Mucosa of gallbladder (tissue), 1 donor: ENCODE measurements at regions not wholly inside any gene's neighbourhood (a gene's known extent, or its start where the extent isn't known, plus 50 kb on each side); places are given as distances from the start of the nearest gene placed in this dataset.

ENCODE experiments used
- DNase-seq: peaks from one replicate; pipeline ENCODE4 v3.0.0-alpha.2; 2020; ENCODE audit warnings: low spot score
- donor health status: DM: no; HTN: no; CAD: no.

- no peak for DNase-seq
Measured at GRCh38 chr3:167958141-167958540, 137.6 kb downstream of the GOLIM4 start.

DNA sequence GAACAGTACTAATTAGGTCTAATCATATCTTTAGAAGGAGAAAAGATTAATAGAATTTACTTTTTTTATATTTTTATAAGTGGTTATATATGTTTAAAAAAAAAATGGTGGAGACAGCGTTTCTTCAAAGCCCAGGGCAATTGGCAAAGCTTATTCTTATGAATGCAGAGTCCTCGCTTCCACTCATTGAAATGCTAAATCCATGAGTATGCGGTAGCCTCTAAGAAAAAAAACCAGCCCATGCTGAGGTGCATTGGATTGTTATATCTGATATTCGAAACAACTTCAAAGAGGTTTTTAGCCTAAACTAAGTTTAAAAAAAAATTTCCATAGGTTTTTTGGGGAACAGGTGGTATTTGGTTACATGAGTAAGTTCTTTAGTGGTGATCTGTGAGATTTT is 142.8 kb downstream of the GOLIM4 start:
- DNase-seq = no peak

- DNase-seq = no peak
Measured at GRCh38 chr3:167950212-167950611, 145.5 kb downstream of the GOLIM4 start.

DNA sequence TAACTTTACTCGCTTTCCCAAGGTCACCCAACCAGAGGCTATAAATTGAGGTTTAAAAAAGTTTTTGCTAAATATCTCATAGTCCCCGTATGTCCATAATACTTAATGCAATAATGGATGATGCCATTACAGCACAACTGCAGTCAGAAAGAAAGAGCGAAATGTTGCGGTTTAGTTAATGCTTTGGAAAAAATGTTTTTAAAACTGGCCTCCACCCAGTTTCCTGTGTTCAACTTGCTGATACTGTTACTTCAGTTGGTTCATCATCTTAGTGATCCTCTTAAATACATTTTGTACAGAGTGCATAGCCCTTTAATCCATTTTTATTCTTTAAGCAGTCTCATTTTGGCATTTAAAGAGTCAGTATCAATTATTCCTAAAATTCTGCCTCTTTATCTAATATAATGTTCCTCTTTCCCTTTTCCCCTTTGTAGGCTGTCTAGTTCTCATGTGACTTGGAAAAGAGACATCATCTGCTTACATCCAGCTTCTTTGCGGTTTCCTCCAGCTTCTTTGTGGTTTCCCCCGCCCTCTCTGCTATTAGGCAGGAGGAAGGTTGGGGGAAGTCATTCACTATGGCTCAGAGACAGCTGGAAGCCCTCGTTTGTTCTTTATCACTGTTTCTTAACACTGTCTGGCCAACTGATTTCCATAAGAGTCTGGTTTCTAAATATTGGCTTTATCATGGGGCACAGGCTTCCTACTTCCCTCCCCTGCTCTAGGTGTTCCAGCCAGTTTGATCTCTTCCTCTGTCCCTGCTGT is 154.3 kb downstream of the GOLIM4 start:
- peak; percentile 54 for DNase-seq

DNA sequence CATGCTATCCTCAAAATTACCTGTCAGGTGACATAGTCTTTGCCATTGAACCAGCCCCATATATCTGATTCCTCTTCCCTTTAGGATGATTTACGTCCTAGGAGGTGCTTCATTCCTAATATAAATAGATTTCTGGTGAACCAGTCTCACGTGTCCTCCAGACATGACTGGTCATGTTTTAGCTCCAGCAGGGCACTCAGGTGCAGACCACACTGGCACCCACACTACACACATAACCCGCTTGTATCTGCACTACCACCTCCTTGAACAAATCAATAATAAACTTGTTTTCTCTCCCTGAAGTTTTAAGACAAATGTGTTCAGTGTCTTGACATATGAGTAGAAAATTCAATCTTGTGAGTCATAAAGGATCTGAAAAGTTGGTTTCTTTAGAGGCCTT is 155.5 kb downstream of the GOLIM4 start:
- DNase-seq = no peak

DNA sequence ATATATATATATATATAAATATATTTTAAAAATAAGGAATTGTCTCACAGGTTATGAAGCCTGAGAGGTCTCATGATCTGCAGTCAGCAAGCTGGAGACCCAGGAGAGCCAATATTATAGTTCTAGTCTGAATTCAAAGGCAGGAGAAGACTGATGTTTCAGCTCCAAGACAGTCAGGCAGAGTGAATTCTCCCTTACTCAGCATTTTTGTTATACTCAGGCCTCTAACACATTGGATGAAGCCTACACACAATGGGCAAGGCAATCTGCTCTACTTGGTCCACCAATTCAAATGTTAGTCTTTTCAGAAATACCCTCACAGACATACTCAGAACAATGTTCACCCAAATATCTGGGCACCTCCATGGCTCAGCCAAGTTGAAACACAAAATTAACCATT is 157.2 kb downstream of the GOLIM4 start:
- no peak for DNase-seq

DNA sequence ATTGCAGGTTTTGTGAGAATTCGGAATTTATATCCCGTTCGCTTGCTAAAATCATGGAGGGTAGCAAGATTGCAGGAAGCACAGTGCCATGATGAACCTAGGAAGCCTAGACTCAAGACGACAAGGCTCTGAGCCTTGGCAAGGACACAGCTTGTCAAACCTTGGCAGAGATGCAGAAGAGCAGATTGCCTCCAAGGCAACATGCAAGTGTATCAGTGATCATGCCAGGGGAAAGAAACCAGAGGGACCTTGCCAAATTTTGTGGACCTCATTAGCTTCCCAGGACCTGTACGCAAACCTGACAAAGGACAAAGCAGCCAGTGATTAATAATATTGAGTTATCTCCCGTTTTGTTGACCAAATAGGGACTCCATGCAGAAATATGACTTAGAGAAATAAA is 159.7 kb downstream of the GOLIM4 start:
- no peak for DNase-seq

DNA sequence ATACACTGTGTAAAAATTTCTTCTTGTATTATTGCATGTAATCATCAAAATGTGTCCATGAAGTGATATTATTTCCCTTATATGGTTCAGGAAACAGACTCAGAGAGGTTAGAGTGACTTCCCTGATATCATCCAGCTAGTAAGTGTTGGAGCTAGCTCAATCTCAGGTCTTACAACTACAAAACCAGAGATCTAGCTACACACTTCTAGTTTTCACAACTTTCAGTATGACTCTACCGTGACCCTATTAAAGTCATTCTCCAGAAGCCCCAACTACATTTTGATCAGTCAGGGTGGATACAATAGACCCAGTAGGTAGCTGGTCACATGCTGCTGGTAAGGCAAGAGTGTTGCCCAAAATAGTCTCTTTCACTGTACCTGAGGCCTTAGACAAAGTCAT is 165.3 kb downstream of the GOLIM4 start:
- no peak for DNase-seq

DNA sequence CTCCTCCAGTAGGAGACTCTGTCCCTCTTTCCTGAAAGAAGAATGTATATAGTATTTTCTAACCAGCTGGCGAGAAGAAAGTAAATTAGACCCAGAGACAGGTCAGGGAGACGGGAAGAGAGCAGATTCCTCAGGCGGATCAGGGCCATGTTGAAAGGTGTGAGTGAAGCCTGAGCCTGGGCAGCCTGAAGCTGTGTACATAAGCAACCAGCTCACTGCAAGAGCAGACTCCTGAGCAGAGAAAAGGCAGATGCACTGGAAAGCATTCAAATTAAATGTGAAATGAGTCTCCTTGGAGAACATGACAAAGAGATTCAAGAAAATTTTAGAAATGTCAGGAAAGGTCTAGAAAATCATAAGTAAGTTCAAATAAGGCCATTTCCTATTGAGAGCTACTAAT is 165.8 kb downstream of the GOLIM4 start:
- no peak for DNase-seq

- no peak for DNase-seq
Measured at GRCh38 chr3:167928381-167928780, 167.3 kb downstream of the GOLIM4 start.

GRCh38 chr3:167920747-167921146 is 175.0 kb downstream of the GOLIM4 start:
- no peak for DNase-seq

DNA sequence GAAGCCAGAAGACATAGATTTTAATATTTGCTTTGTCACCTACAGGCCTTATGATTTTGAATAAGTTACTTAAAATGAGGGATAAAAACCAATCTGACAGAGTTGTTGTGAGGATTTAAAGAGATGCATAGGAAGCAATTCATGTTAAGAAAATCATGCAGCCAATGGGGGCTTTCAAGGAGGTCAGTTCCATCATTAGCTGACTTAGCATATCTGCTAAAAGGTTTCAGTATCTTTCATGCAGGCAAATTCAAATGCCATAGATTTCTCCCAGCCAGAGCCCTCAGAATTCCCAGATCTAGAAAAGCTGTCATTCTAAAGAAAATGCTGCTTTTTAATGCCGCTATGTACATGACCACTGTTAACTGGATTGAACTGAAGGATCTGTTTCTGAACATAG is 176.1 kb downstream of the GOLIM4 start:
- no peak for DNase-seq

DNA sequence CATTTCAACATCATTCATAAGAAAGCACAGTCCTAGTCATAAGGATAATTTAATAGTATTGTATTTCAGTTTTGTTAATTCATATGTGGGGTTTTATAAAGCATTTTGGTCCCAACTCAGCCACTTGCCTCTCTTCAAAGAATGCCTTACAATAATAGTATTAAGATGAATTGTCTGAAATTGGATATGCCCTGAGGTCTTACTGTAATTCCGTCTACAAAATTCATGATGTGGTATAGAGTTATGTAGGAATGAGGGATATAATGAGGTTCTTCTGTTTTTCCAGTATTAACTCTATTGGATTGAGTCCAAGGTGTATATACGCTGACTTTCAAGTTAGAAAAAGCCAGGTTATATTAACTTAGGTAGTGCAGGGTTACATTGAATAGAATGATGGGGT is 177.0 kb downstream of the GOLIM4 start:
- DNase-seq = no peak

GRCh38 chr3:167918008-167918596 is 177.6 kb downstream of the GOLIM4 start:
- no peak for DNase-seq

DNA sequence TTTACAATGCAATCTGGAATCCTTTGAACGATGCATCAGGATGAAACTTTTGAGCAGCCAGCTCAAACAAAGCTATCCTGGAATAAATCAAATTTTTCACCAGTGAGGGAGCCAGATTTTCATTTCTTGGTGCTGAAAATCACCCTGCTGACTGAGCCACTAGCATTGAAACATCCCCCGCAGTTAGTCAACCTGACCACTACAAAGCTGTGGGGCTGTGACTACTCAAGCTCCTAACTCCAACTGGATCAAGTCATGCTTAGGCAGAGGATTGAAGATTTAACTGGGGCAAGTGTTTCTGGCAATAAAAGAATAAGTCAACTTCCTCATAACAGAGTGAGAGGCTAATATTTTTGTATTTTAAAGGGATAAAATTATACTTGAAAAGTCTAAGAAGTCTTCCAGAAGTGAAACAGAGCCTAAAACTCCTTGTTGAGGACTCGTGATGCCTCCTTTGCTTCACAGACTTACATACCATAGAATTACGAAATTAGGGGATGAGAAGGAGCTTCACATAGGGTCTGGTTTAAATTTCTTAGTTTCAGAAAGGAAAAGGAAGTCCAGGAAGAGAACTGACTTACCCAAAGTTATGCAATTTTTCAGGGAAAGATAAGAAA is 177.8 kb downstream of the SERPINI1 start:
- no peak for DNase-seq

DNA sequence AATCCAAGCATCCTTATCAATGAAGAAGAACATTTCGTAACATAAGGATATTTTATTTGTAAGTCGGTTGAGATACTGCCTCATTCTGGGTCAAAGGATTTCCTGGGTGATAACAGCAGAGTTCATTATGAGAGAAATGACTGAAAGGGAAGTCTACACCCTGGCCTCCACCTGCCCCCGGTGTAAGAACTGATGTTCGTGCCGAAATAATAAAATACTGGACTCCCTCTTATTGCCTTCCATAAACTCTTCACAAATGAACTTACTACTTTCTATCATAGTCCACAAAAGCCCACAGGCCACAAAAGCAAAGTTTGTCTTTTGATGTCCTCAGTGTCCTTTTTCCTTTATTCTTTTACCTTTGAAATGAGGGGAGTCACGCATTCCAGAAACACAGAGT is 174.4 kb downstream of the SERPINI1 start:
- DNase-seq = no peak

DNA sequence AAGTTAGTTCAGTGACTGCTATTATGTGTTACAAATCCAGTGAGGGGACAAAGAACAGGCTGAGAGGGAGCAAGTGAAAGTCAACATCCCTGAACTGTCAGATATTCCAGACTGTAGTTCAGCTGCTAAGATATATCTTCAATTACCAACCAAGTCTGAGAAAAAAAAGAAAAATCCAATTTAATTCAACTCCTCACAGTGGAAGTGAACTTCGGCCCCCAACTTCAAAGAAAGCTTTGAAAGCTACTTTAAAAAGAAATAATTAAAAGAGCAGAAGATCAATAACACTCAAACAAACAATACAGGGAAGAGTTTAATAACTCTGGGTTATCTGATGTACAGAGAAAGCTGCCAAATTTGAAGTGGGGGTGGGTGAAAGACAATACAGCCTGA is 174.0 kb downstream of the SERPINI1 start:
- no peak for DNase-seq

- no peak for DNase-seq
Measured at GRCh38 chr3:167908746-167909503, 173.4 kb downstream of the SERPINI1 start.

DNA sequence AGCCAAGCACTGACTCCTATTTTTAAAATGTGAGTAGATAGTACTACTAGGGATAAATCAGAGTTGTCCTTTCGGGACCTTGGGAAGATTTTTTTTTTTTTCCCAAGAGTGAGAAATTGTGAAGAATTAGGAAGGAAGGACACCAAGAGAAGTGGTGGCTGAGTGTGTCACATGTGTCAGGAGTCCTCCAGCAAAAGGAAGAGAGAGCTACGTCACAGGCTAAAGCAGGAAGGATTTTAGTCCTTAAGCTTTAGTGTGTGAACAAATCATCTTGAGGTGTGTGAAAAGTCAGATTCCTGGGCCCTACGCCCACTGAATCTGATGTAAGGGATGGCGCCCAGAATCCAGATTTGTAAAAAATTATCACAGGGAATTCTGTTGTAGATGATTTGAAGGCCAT is 172.7 kb downstream of the SERPINI1 start:
- no peak for DNase-seq

DNA sequence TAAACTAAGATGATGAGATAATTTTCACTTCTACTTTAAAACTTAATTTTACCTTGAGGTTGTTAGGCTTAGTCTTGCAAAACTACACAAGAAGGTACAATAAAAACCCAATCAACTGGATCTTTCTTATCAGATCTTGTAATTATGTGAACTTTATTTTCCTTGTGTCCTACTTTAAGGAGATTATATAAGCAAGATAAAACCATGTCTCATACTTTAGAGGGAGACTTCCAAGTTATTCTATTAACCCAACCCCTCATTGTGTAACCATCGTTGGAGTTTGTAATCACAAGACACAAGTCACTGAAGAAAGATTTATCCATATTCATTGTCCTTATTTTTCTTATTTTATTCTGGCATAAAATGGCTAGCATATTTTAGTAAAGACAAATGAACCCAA is 165.6 kb downstream of the SERPINI1 start:
- no peak for DNase-seq

DNA sequence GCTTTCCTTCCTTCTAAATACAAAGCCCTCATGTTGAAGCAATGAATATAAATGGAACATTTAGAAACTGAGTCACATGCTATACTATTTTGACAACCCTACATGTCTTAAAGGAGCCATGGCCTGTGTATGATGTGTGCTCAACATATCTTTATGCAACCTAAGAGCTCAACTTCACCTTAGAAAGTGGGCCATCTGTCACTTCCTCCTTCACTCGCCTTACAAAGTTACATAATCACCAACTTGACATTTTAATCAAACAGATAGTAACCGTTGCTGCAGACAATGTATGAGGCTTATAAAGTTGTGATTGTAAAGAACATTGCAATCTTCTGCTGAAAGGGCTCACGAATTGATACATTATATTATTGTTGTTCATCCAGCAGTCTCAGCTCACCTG is 163.6 kb downstream of the SERPINI1 start:
- no peak for DNase-seq

DNA sequence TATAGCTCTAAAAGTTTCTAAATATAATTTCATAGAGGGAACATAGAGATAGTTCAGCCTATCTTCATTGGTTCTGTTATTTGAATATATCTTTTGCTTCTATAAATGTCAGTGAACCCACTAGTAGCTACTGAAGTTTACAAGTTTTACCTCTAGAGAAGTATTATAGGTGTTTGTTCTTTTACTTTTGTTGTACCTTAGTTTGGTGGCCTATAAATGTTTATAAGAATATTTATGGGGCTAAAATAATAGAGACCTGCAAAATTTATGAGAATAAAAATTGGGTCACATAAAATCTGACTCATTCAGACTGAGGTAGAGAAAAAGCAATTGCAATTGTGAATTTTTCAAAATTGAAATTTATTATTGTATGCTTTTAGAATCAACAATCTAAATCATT is 162.6 kb downstream of the SERPINI1 start:
- no peak for DNase-seq

DNA sequence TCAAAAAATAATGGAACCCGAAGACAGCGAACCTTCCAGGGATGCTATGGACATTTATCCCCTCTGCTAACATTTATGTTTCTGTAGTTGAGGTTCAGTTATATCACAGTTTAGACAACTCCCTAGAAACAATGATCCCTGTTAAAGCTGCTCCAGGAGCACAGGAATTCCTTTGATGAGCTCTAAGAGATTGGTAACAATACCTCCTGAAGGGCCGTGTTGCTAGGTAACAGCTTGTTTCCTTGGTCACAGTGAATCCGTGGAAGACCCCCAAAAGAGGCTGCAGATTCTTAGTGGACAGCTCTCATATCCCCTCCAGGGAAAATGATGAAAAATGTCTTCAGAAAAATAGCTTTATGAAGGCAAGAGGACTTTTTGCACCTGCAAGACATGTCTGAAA is 160.2 kb downstream of the SERPINI1 start:
- DNase-seq = no peak
